HepG2 (cell line): ENCODE measurements at regions not wholly inside any gene's neighbourhood (a gene's known extent, or its start where the extent isn't known, plus 50 kb on each side); places are given as distances from the start of the nearest gene placed in this dataset.

Source experiments
- ATAC-seq: fragments of 200-7000 bp; cut with Tn5 transposase; 3 replicates; pipeline ENCODE4 v1.9.1; 2020; ENCODE audit warnings: mild to moderate bottlenecking, moderate library complexity
- BruUV-seq: library from RNA; stranded (reverse); fragments of 400-500 nt; replicated peaks from 2 replicates; lab custom pipeline; 2021; lab: Mats Ljungman, UMichigan
- CTCF ChIA-PET: fragments of 300-600 bp; formaldehyde crosslinking; extraction: SDS; loops from one replicate; lab custom pipeline; 2021; ENCODE audit warnings: low total read pairs, inconsistent platforms, low intra/inter-chr PET ratio; lab: Yijun Ruan, JAX
- POLR2A ChIA-PET: fragments of 350-600 bp; sonication (Branson Sonifier 250); formaldehyde crosslinking; loops from one replicate; lab custom pipeline; 2020; ENCODE audit warnings: antibody characterized with exemption, inconsistent platforms; lab: Yijun Ruan, JAX
- DNase-seq: peaks from one replicate; pipeline ENCODE4 v3.0.0-alpha.2; 2015; ENCODE audit warnings: low spot score
- FAIRE-seq: peaks from 3 replicates; lab custom pipeline; 2011; peaks lifted over from hg19 to GRCh38; lab: Jason Lieb, UNC
- H2AFZ ChIP-seq: one replicate; pipeline ENCODE4 v1.6.1; 2011; ENCODE audit warnings: low read length, inconsistent platforms
- H3K27ac ChIP-seq: fragments of 300-600 bp; 3 replicates; pipeline ENCODE4 v1.8.0; 2011; ENCODE audit warnings: mixed run types, mild to moderate bottlenecking, mixed read lengths, low read length, inconsistent platforms; ENCODE audit not compliant: insufficient read depth; ENCODE audit errors: extremely low read length
- H3K27me3 ChIP-seq, 2 experiments: fragments of 200-600 bp in 1 of 2; 2 replicates in 1 of 2; 3 replicates in 1 of 2; pipeline versions ENCODE4 v1.6.0 to v1.8.0; 2011; ENCODE audit warnings: low read length in 2 of 2, mild to moderate bottlenecking in 2 of 2, moderate library complexity in 2 of 2, inconsistent platforms in 1 of 2; ENCODE audit not compliant: insufficient read depth in 2 of 2, control insufficient read depth in 1 of 2
- H3K36me3 ChIP-seq, 2 experiments: fragments of 200-600 bp in 1 of 2; replicated peaks in 1 of 2; 2 replicates in 1 of 2; 3 replicates in 1 of 2; pipeline versions ENCODE4 v1.5.1 to v1.8.0; 2011; ENCODE audit warnings: low read length in 2 of 2, inconsistent platforms in 1 of 2; ENCODE audit not compliant: insufficient read depth in 2 of 2, control insufficient read depth in 1 of 2
- H3K4me1 ChIP-seq: 2 replicates; pipeline ENCODE4 v1.5.1; 2012; ENCODE audit warnings: low read length, inconsistent platforms; ENCODE audit not compliant: insufficient read depth
- H3K4me2 ChIP-seq: 2 replicates; pipeline ENCODE4 v1.6.0; 2011; ENCODE audit warnings: low read depth, low read length, inconsistent platforms
- H3K4me3 ChIP-seq, 3 experiments: fragments of 200-600 bp in 1 of 3; sonication (generic), shearing (Covaris generic) in 1 of 3; replicated peaks in 1 of 3; 2 replicates each; pipeline ENCODE4 v1.5.1; 2011 to 2016; ENCODE audit warnings: low read length in 3 of 3, inconsistent platforms in 2 of 3, low read depth in 2 of 3, mild to moderate bottlenecking in 2 of 3, control low read depth in 1 of 3, mixed read lengths in 1 of 3; ENCODE audit not compliant: insufficient read depth in 1 of 3
- H3K79me2 ChIP-seq: one replicate; pipeline ENCODE4 v1.6.1; 2011; ENCODE audit warnings: low read length, inconsistent platforms; ENCODE audit not compliant: insufficient read depth
- H3K9ac ChIP-seq: 2 replicates; pipeline ENCODE4 v1.6.0; 2011; ENCODE audit warnings: mild to moderate bottlenecking, low read depth, low read length, inconsistent platforms; ENCODE audit not compliant: insufficient read depth
- H3K9me3 ChIP-seq: 2 replicates; pipeline ENCODE4 v1.5.1; 2012; ENCODE audit warnings: mild to moderate bottlenecking, low read length
- H4K20me1 ChIP-seq: 2 replicates; pipeline ENCODE4 v1.6.0; 2011; ENCODE audit warnings: inconsistent platforms, mild to moderate bottlenecking, low read length, moderate library complexity; ENCODE audit not compliant: insufficient read depth
- KDM5B ChIP-seq: sonication (generic); formaldehyde crosslinking; IDR thresholded peaks from 2 replicates; pipeline ENCODE4 v1.4.0; 2020; ENCODE audit warnings: missing genetic modification reagents, mild to moderate bottlenecking, borderline replicate concordance
- RARG ChIP-seq: sonication (generic); formaldehyde crosslinking; IDR thresholded peaks from 2 replicates; pipeline ENCODE4 v1.4.0; 2020; ENCODE audit warnings: low read depth, mild to moderate bottlenecking, missing genetic modification reagents
- RNF2 ChIP-seq: fragments of 450-650 bp; conservative IDR thresholded peaks from 2 replicates; pipeline ENCODE4 v1.6.1; 2016; ENCODE audit warnings: low read depth
- TAF15 ChIP-seq: fragments of 200-400 bp; formaldehyde crosslinking; IDR thresholded peaks from one replicate; pipeline ENCODE4 v1.6.1; 2018; ENCODE audit warnings: mild to moderate bottlenecking, low read depth, low read length; ENCODE audit not compliant: poor library complexity, severe bottlenecking
- U2AF2 ChIP-seq: fragments of 200-400 bp; formaldehyde crosslinking; IDR thresholded peaks from 2 replicates; pipeline ENCODE4 v1.6.1; 2017; ENCODE audit warnings: low read depth, mild to moderate bottlenecking, low read length
- ZNF121 ChIP-seq: sonication (generic); formaldehyde crosslinking; IDR thresholded peaks from 2 replicates; pipeline ENCODE4 v1.5.0; 2020; ENCODE audit warnings: mild to moderate bottlenecking, missing genetic modification reagents
- ZNF292 ChIP-seq: sonication (generic); formaldehyde crosslinking; IDR thresholded peaks from 2 replicates; pipeline ENCODE4 v1.8.1; 2022; ENCODE audit warnings: mild to moderate bottlenecking, low read depth, missing genetic modification reagents, borderline replicate concordance
- WGBS: methylation state at CpG from one replicate; pipeline ENCODE4 v1.1.6; 2017; ENCODE audit warnings: low lambda C conversion rate; 5-methylcytosine and 5-hydroxymethylcytosine counted together
- in situ Hi-C: cut with HindIII; loops from 2 replicates; pipeline ENCODE4 v1.10.0; 2017; ENCODE audit warnings: low pct_unique_long_range_greater_than_20kb; ENCODE audit not compliant: extremely low pct_ligation_motif_present
- intact Hi-C: fragments of 100-400 bp; cut with micrococcal nuclease; formaldehyde crosslinking; loops from one replicate; pipeline ENCODE4 v1.10.0; 2022; ENCODE audit not compliant: unreplicated experiment
- TF ChIP-seq, protein P1 (sequence below): sonication (generic); formaldehyde crosslinking; IDR thresholded peaks from 2 replicates; pipeline ENCODE4 v1.8.0; 2022; ENCODE audit warnings: mild to moderate bottlenecking, missing genetic modification reagents; ENCODE audit not compliant: insufficient replicate concordance
- TF ChIP-seq, protein P2 (sequence below): sonication (generic); formaldehyde crosslinking; IDR thresholded peaks from 2 replicates; pipeline ENCODE4 v1.4.0; 2020; ENCODE audit warnings: missing genetic modification reagents; ENCODE audit errors: not compliant biosample characterization
- TF ChIP-seq, protein P3 (sequence below): sonication (generic); formaldehyde crosslinking; IDR thresholded peaks from 2 replicates; pipeline ENCODE4 v1.5.0; 2020; ENCODE audit warnings: missing genetic modification reagents
- TF ChIP-seq, protein P4 (sequence below): sonication (generic); formaldehyde crosslinking; IDR thresholded peaks from 2 replicates; pipeline ENCODE4 v1.4.0; 2020; ENCODE audit warnings: mild to moderate bottlenecking, low read depth, missing genetic modification reagents
- TF ChIP-seq, protein P5 (sequence below): sonication (generic); formaldehyde crosslinking; IDR thresholded peaks from 2 replicates; pipeline ENCODE4 v1.8.0; 2022; ENCODE audit warnings: mild to moderate bottlenecking, missing genetic modification reagents, moderate library complexity

DNA sequence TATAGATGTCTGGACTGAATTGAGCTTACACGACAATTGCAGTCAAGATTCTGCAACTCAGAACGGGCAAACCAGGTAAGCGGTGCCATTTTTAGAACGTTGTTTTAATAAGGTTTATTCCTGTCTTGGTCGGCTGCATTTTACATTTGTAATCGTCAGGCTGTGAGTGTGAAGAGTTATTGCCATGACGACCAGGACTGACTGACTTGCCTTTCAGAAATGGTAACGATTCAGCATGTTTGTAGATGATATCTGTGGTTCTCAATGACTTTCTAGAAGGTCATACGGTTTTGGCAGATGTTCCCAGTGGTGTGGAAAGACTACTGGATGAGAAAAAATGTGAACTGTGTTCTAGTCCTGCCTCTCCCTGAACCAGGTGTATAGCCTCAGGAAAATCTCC lies 271.3 kb upstream of the B3GALT2 start:
- ChIA-PET POLR2A (no interaction called here), CTCF (no interaction called here)
- Histone ChIP-seq H3K36me3 (no peaks in the 10 kb centered on the region), H4K20me1 (no peaks in the 10 kb centered on the region), H3K4me3 (no peak overlapping the region), H3K27me3 (no peaks in the 10 kb centered on the region), H3K9me3 (no peaks in the 10 kb centered on the region), H3K4me1 (no peaks in the 10 kb centered on the region), H3K27ac (no peak overlapping the region), H3K79me2 (no peaks in the 10 kb centered on the region), H3K9ac (no peak overlapping the region), H2AFZ (no peak overlapping the region), H3K4me2 (no peak overlapping the region)
- FAIRE-seq = no peak
- intact Hi-C loops = no loop called here
- TF ChIP-seq, protein P1, sequence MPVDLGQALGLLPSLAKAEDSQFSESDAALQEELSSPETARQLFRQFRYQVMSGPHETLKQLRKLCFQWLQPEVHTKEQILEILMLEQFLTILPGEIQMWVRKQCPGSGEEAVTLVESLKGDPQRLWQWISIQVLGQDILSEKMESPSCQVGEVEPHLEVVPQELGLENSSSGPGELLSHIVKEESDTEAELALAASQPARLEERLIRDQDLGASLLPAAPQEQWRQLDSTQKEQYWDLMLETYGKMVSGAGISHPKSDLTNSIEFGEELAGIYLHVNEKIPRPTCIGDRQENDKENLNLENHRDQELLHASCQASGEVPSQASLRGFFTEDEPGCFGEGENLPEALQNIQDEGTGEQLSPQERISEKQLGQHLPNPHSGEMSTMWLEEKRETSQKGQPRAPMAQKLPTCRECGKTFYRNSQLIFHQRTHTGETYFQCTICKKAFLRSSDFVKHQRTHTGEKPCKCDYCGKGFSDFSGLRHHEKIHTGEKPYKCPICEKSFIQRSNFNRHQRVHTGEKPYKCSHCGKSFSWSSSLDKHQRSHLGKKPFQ (CRISPR knock-in tag) = no peak
- no peak for TF ChIP-seq TAF15
- TF ChIP-seq RARG (CRISPR knock-in tag) = no peak
- TF ChIP-seq, protein P2, sequence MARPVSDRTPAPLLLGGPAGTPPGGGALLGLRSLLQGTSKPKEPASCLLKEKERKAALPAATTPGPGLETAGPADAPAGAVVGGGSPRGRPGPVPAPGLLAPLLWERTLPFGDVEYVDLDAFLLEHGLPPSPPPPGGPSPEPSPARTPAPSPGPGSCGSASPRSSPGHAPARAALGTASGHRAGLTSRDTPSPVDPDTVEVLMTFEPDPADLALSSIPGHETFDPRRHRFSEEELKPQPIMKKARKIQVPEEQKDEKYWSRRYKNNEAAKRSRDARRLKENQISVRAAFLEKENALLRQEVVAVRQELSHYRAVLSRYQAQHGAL (CRISPR knock-in tag) = no peak
- TF ChIP-seq RNF2 = no peak
- no peak for TF ChIP-seq ZNF292
- no peak for TF ChIP-seq KDM5B (CRISPR knock-in tag)
- no peak for TF ChIP-seq ZNF121
- TF ChIP-seq, protein P3, sequence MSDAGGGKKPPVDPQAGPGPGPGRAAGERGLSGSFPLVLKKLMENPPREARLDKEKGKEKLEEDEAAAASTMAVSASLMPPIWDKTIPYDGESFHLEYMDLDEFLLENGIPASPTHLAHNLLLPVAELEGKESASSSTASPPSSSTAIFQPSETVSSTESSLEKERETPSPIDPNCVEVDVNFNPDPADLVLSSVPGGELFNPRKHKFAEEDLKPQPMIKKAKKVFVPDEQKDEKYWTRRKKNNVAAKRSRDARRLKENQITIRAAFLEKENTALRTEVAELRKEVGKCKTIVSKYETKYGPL = no peak
- TF ChIP-seq, protein P4, sequence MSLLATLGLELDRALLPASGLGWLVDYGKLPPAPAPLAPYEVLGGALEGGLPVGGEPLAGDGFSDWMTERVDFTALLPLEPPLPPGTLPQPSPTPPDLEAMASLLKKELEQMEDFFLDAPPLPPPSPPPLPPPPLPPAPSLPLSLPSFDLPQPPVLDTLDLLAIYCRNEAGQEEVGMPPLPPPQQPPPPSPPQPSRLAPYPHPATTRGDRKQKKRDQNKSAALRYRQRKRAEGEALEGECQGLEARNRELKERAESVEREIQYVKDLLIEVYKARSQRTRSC (CRISPR knock-in tag) = no peak
- TF ChIP-seq, protein P5, sequence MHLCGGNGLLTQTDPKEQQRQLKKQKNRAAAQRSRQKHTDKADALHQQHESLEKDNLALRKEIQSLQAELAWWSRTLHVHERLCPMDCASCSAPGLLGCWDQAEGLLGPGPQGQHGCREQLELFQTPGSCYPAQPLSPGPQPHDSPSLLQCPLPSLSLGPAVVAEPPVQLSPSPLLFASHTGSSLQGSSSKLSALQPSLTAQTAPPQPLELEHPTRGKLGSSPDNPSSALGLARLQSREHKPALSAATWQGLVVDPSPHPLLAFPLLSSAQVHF (CRISPR knock-in tag) = no peak
- no peak for TF ChIP-seq U2AF2
- no peak for ATAC-seq
- no peak for DNase-seq
- in situ Hi-C loops = no loop called here
- BruUV-seq = no TSS peak
- WGBS = 17% methylated on average over 9 of the region's 9 CpGs
